Urinary bladder (tissue), 4 donors: ENCODE measurements at regions not wholly inside any gene's neighbourhood (a gene's known extent, or its start where the extent isn't known, plus 50 kb on each side); places are given as distances from the start of the nearest gene placed in this dataset. TPM values are rescaled to one million over a fixed set of nuclear protein-coding genes. Genes with fewer than 3 reads are reported as not detected.

ENCODE experiments used
- DNase-seq: peaks from one replicate; pipeline ENCODE4 v3.0.0-alpha.2; 2015; ENCODE audit errors: extremely low spot score
- H3K27ac ChIP-seq: one replicate; pipeline ENCODE4 v1.5.1; 2013; ENCODE audit warnings: low read depth, mild to moderate bottlenecking, moderate library complexity
- H3K36me3 ChIP-seq: one replicate; pipeline ENCODE4 v1.6.1; 2013; ENCODE audit warnings: mild to moderate bottlenecking, moderate library complexity; ENCODE audit not compliant: insufficient read depth
- H3K4me1 ChIP-seq: one replicate; pipeline ENCODE4 v1.6.1; 2013; ENCODE audit warnings: mild to moderate bottlenecking, moderate library complexity; ENCODE audit not compliant: insufficient read depth
- H3K4me3 ChIP-seq: one replicate; pipeline ENCODE4 v1.5.1; 2013; ENCODE audit warnings: low read depth, low read length
- WGBS: extraction: QIAGEN DNeasy Blood & Tissue Kit; methylation state at CpG from one replicate; pipeline ENCODE4 v1.1.7; 2013; 5-methylcytosine and 5-hydroxymethylcytosine counted together
- small RNA-seq: library from RNA; depleted of rRNA; stranded (forward); fragments of <200 nt; gene quantifications from one replicate; pipeline ENCODE3, GENCODE V24; 2014
- donor health status: healthy with polysubstance abuse.
- donor health status: healthy.

DNA sequence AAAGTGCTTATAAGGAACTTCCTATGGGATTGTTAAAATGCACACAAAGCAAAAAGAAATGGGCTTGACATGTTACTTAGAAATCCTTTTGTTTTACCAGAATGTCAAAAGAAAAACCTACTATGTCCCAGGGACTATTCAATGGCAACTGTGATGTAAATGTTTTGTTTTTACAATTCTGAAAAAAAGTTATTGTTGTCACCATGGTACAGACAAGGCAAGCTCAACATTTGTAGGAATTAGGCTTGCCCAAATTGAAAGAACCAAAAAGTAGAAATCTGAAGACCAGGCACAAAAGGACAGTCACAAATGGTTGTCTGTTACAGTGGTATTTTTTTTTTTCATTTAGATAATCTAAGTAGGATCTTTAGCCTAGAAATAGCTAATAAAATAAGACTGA is 638.6 kb downstream of the STPG2 start:
- no peak for DNase-seq

DNA sequence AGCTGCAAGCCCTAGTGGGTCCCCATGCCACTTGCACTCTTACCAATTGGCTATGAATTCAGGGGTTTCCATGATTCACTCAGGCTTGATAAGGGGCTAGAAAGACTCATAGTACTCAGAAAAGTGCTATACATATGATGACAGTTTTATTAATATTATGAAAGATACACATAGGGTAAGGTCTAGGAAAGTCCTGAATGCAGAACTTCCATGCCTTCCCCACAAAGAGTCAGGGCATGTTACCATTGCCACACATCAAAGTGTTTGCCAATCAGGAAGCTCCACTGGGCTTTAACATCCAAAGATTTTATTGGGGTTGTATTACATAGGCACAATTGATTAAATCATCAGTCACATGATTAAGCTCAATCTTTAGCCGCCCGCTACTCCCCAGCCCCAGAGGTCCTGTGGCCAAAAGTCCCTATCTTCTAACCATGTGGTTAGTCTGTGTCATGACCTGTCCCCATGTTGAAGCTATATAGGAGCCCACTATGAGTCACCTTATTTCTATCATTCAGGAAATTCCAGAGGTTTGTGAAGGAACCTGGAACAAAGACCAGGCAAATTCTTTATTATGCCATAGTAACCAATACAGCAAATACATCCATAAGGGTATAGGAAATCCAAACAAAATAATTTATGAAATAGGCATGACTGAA is 635.6 kb downstream of the STPG2 start:
- Histone ChIP-seq H3K4me1 (no peaks in the 10 kb centered on the region), H3K4me3 (no peak overlapping the region), H3K27ac (no peak overlapping the region), H3K36me3 (no peaks in the 10 kb centered on the region)
- WGBS = 95% methylated on average over 2 of the region's 2 CpGs
- DNase-seq = no peak

More for the DNA sequence above, 638.6 kb downstream of the STPG2 start:
- no peaks in the 10 kb centered on the region for H3K36me3 ChIP-seq
- no peak overlapping the region for H3K27ac ChIP-seq
- no peaks in the 10 kb centered on the region for H3K4me1 ChIP-seq
- H3K4me3 ChIP-seq = no peak overlapping the region

Small RNA genes in the stretch of these regions (small RNA-seq; reads per million reads assigned to genes)
- gene COX7A2P2 (not detected), gene RNU6-34P (not detected)
